H1 (cell line): ENCODE measurements at regions not wholly inside any gene's neighbourhood (a gene's known extent, or its start where the extent isn't known, plus 50 kb on each side); places are given as distances from the start of the nearest gene placed in this dataset.

Source experiments
- BRCA1 ChIP-seq: IDR thresholded peaks from 2 replicates; pipeline ENCODE4 v1.6.1; 2012; ENCODE audit warnings: low read depth, low read length, improper control_type of control experiment
- CEBPB ChIP-seq: IDR thresholded peaks from 2 replicates; pipeline ENCODE4 v1.6.1; 2012; ENCODE audit warnings: low read depth, low read length
- KDM4A ChIP-seq: IDR thresholded peaks from one replicate; pipeline ENCODE4 v1.7.1; 2012; ENCODE audit warnings: low read depth, mild to moderate bottlenecking, moderate library complexity, low read length, inconsistent platforms; ENCODE audit not compliant: severe bottlenecking
- MAFK ChIP-seq: IDR thresholded peaks from 2 replicates; pipeline ENCODE4 v1.6.1; 2012; ENCODE audit warnings: low read depth, mild to moderate bottlenecking, improper control_type of control experiment, low read length
- RNF2 ChIP-seq: fragments of 200-900, 300-1000 bp; sonication (generic); IDR thresholded peaks from 2 replicates; pipeline ENCODE4 v1.7.1; 2016; ENCODE audit warnings: borderline replicate concordance, low read depth, mild to moderate bottlenecking, antibody characterized with exemption, low read length; ENCODE audit not compliant: poor library complexity, severe bottlenecking; ENCODE audit errors: missing control alignments
- TF ChIP-seq, protein P1 (sequence below): fragments of 300-600 bp; sonication (generic); IDR thresholded peaks from 2 replicates; pipeline ENCODE4 v1.7.1; 2012; ENCODE audit warnings: low read length, moderate library complexity, mild to moderate bottlenecking, inconsistent platforms; ENCODE audit not compliant: insufficient replicate concordance

DNA sequence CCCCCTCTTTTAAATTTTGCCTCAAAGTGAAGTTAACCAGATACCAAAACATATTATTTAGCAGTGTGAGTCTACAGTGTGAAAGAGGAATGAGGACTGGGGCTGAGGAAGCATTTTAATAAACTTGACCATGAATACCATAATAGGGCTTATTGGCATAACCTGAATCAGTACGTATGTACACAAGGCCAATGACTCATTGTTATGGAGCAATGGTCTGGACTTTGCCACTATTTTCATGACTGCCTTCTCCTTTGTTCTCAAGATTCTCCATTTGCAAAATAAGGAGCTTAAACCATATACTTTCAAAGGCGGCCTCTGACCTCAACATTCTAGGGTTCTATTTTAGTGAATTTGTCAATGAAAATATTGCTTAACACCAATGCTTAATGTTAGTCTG lies 102.8 kb upstream of the OR13H1 start (continued):
- TF ChIP-seq, protein P1, sequence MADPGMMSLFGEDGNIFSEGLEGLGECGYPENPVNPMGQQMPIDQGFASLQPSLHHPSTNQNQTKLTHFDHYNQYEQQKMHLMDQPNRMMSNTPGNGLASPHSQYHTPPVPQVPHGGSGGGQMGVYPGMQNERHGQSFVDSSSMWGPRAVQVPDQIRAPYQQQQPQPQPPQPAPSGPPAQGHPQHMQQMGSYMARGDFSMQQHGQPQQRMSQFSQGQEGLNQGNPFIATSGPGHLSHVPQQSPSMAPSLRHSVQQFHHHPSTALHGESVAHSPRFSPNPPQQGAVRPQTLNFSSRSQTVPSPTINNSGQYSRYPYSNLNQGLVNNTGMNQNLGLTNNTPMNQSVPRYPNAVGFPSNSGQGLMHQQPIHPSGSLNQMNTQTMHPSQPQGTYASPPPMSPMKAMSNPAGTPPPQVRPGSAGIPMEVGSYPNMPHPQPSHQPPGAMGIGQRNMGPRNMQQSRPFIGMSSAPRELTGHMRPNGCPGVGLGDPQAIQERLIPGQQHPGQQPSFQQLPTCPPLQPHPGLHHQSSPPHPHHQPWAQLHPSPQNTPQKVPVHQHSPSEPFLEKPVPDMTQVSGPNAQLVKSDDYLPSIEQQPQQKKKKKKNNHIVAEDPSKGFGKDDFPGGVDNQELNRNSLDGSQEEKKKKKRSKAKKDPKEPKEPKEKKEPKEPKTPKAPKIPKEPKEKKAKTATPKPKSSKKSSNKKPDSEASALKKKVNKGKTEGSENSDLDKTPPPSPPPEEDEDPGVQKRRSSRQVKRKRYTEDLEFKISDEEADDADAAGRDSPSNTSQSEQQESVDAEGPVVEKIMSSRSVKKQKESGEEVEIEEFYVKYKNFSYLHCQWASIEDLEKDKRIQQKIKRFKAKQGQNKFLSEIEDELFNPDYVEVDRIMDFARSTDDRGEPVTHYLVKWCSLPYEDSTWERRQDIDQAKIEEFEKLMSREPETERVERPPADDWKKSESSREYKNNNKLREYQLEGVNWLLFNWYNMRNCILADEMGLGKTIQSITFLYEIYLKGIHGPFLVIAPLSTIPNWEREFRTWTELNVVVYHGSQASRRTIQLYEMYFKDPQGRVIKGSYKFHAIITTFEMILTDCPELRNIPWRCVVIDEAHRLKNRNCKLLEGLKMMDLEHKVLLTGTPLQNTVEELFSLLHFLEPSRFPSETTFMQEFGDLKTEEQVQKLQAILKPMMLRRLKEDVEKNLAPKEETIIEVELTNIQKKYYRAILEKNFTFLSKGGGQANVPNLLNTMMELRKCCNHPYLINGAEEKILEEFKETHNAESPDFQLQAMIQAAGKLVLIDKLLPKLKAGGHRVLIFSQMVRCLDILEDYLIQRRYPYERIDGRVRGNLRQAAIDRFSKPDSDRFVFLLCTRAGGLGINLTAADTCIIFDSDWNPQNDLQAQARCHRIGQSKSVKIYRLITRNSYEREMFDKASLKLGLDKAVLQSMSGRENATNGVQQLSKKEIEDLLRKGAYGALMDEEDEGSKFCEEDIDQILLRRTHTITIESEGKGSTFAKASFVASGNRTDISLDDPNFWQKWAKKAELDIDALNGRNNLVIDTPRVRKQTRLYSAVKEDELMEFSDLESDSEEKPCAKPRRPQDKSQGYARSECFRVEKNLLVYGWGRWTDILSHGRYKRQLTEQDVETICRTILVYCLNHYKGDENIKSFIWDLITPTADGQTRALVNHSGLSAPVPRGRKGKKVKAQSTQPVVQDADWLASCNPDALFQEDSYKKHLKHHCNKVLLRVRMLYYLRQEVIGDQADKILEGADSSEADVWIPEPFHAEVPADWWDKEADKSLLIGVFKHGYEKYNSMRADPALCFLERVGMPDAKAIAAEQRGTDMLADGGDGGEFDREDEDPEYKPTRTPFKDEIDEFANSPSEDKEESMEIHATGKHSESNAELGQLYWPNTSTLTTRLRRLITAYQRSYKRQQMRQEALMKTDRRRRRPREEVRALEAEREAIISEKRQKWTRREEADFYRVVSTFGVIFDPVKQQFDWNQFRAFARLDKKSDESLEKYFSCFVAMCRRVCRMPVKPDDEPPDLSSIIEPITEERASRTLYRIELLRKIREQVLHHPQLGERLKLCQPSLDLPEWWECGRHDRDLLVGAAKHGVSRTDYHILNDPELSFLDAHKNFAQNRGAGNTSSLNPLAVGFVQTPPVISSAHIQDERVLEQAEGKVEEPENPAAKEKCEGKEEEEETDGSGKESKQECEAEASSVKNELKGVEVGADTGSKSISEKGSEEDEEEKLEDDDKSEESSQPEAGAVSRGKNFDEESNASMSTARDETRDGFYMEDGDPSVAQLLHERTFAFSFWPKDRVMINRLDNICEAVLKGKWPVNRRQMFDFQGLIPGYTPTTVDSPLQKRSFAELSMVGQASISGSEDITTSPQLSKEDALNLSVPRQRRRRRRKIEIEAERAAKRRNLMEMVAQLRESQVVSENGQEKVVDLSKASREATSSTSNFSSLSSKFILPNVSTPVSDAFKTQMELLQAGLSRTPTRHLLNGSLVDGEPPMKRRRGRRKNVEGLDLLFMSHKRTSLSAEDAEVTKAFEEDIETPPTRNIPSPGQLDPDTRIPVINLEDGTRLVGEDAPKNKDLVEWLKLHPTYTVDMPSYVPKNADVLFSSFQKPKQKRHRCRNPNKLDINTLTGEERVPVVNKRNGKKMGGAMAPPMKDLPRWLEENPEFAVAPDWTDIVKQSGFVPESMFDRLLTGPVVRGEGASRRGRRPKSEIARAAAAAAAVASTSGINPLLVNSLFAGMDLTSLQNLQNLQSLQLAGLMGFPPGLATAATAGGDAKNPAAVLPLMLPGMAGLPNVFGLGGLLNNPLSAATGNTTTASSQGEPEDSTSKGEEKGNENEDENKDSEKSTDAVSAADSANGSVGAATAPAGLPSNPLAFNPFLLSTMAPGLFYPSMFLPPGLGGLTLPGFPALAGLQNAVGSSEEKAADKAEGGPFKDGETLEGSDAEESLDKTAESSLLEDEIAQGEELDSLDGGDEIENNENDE, result no peak
- TF ChIP-seq BRCA1 (no peak), KDM4A (no peak), MAFK (no peak), CEBPB (no peak), RNF2 (no peak)
